ENCODE measurements at regions not wholly inside any gene's neighbourhood (a gene's known extent, or its start where the extent isn't known, plus 50 kb on each side); places are given as distances from the start of the nearest gene placed in this dataset.

- DNase-seq (ENCODE audit: extremely low spot score in 2 of 2): no peak
- Histone ChIP-seq H3K27me3 (no peaks in the 10 kb centered on the region), H3K36me3 (no peaks in the 10 kb centered on the region), H3K9me3 (no peaks in the 10 kb centered on the region), H3K4me3 (no peak overlapping the region), H3K4me1 (no peaks in the 10 kb centered on the region), H3K27ac (no peak overlapping the region)
- intact Hi-C loops (cut with DNase I): no loop called here
- TF ChIP-seq, protein P1, sequence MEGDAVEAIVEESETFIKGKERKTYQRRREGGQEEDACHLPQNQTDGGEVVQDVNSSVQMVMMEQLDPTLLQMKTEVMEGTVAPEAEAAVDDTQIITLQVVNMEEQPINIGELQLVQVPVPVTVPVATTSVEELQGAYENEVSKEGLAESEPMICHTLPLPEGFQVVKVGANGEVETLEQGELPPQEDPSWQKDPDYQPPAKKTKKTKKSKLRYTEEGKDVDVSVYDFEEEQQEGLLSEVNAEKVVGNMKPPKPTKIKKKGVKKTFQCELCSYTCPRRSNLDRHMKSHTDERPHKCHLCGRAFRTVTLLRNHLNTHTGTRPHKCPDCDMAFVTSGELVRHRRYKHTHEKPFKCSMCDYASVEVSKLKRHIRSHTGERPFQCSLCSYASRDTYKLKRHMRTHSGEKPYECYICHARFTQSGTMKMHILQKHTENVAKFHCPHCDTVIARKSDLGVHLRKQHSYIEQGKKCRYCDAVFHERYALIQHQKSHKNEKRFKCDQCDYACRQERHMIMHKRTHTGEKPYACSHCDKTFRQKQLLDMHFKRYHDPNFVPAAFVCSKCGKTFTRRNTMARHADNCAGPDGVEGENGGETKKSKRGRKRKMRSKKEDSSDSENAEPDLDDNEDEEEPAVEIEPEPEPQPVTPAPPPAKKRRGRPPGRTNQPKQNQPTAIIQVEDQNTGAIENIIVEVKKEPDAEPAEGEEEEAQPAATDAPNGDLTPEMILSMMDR (IDR thresholded peaks at IDR 0.05): no peak
- no peak for TF ChIP-seq POLR2AphosphoS5 (IDR thresholded peaks at IDR 0.05; ENCODE audit: insufficient read depth in 1 of 2, low read depth in 1 of 2)
- TF ChIP-seq POLR2A (IDR thresholded peaks at IDR 0.05): no peak
These were observed 1110.6 kb downstream of the DTWD2 start for GRCh38 chr5:117877731-117878130.

- no peaks in the 10 kb centered on the region for H3K9me3 ChIP-seq
- no peak for DNase-seq (ENCODE audit: extremely low spot score in 2 of 2)
- no peaks in the 10 kb centered on the region for H3K4me1 ChIP-seq
- intact Hi-C loops (cut with DNase I): no loop called here
- H3K27me3 ChIP-seq: no peaks in the 10 kb centered on the region
- no peak overlapping the region for H3K4me3 ChIP-seq
- H3K36me3 ChIP-seq: no peaks in the 10 kb centered on the region
- no peak overlapping the region for H3K27ac ChIP-seq
- TF ChIP-seq POLR2A (IDR thresholded peaks at IDR 0.05) (no peak), POLR2AphosphoS5 (IDR thresholded peaks at IDR 0.05; ENCODE audit: insufficient read depth in 1 of 2, low read depth in 1 of 2) (no peak)
- TF ChIP-seq, protein P1 (IDR thresholded peaks at IDR 0.05): no peak
These were observed 1115.5 kb downstream of the DTWD2 start for GRCh38 chr5:117872798-117873368.

- H3K4me1 ChIP-seq: no peaks in the 10 kb centered on the region
- intact Hi-C loops (cut with DNase I): no loop called here
- H3K9me3 ChIP-seq: no peaks in the 10 kb centered on the region
- no peaks in the 10 kb centered on the region for H3K27me3 ChIP-seq
- TF ChIP-seq, protein P1 (IDR thresholded peaks at IDR 0.05): no peak
- DNase-seq (ENCODE audit: extremely low spot score in 2 of 2): no peak
- H3K27ac ChIP-seq: no peak overlapping the region
- H3K36me3 ChIP-seq: no peaks in the 10 kb centered on the region
- no peak overlapping the region for H3K4me3 ChIP-seq
These were observed 1118.8 kb downstream of the DTWD2 start for GRCh38 chr5:117869596-117869995.

- intact Hi-C loops (cut with DNase I): no loop called here
These were observed 1124.6 kb downstream of the DTWD2 start for GRCh38 chr5:117863586-117864296.

GRCh38 chr5:117860550-117860949, 1127.8 kb downstream of the DTWD2 start:
- H3K4me1 ChIP-seq: no peaks in the 10 kb centered on the region
- H3K27ac ChIP-seq: no peak overlapping the region
- H3K27me3 ChIP-seq: no peaks in the 10 kb centered on the region
- DNase-seq (ENCODE audit: extremely low spot score in 2 of 2): no peak
- intact Hi-C loops (cut with DNase I): no loop called here
- no peaks in the 10 kb centered on the region for H3K36me3 ChIP-seq
- no peak overlapping the region for H3K4me3 ChIP-seq
- TF ChIP-seq, protein P1 (IDR thresholded peaks at IDR 0.05): no peak
- no peak for TF ChIP-seq POLR2AphosphoS5 (IDR thresholded peaks at IDR 0.05; ENCODE audit: insufficient read depth in 1 of 2, low read depth in 1 of 2)
- TF ChIP-seq POLR2A (IDR thresholded peaks at IDR 0.05): no peak
- no peaks in the 10 kb centered on the region for H3K9me3 ChIP-seq

More at GRCh38 chr5:117863586-117864296, 1124.6 kb downstream of the DTWD2 start:
- Histone ChIP-seq H3K9me3 (no peaks in the 10 kb centered on the region), H3K4me1 (no peaks in the 10 kb centered on the region), H3K27ac (no peak overlapping the region), H3K4me3 (no peak overlapping the region), H3K27me3 (no peaks in the 10 kb centered on the region), H3K36me3 (no peaks in the 10 kb centered on the region)
- no peak for DNase-seq (ENCODE audit: extremely low spot score in 2 of 2)
- TF ChIP-seq POLR2A (IDR thresholded peaks at IDR 0.05): no peak

Data from vagina (tissue), 2 donors.